Bronchial epithelial cell (primary cell): ENCODE measurements at regions not wholly inside any gene's neighbourhood (a gene's known extent, or its start where the extent isn't known, plus 50 kb on each side); places are given as distances from the start of the nearest gene placed in this dataset.
"Not testable (repeated sequence)": the region's sequence is repeated elsewhere in the genome, so short reads cannot be mapped to it uniquely, and the experiment has no call there.

Source experiments
- DNase-seq: peaks from one replicate; pipeline ENCODE4 v3.0.0-alpha.2; 2010; ENCODE audit warnings: low read depth
- FAIRE-seq: peaks from 2 replicates; lab custom pipeline; 2011; peaks lifted over from hg19 to GRCh38; lab: Jason Lieb, UNC
- H3K27me3 ChIP-seq: 2 replicates; pipeline ENCODE4 v1.5.1; 2011; ENCODE audit warnings: low read length; ENCODE audit not compliant: control insufficient read depth, insufficient read depth
- H3K36me3 ChIP-seq: 2 replicates; pipeline ENCODE4 v1.5.1; 2011; ENCODE audit warnings: low read length; ENCODE audit not compliant: control insufficient read depth, insufficient read depth
- H3K4me3 ChIP-seq: 2 replicates; pipeline ENCODE4 v1.5.1; 2011; ENCODE audit warnings: mild to moderate bottlenecking, low read depth, low read length, control low read depth
- TF ChIP-seq, protein P1 (sequence below): IDR thresholded peaks from 2 replicates; pipeline ENCODE4 v1.5.1; 2011; ENCODE audit warnings: mild to moderate bottlenecking, moderate library complexity, low read length, control low read depth, inconsistent platforms; ENCODE audit not compliant: insufficient read depth, severe bottlenecking

DNA sequence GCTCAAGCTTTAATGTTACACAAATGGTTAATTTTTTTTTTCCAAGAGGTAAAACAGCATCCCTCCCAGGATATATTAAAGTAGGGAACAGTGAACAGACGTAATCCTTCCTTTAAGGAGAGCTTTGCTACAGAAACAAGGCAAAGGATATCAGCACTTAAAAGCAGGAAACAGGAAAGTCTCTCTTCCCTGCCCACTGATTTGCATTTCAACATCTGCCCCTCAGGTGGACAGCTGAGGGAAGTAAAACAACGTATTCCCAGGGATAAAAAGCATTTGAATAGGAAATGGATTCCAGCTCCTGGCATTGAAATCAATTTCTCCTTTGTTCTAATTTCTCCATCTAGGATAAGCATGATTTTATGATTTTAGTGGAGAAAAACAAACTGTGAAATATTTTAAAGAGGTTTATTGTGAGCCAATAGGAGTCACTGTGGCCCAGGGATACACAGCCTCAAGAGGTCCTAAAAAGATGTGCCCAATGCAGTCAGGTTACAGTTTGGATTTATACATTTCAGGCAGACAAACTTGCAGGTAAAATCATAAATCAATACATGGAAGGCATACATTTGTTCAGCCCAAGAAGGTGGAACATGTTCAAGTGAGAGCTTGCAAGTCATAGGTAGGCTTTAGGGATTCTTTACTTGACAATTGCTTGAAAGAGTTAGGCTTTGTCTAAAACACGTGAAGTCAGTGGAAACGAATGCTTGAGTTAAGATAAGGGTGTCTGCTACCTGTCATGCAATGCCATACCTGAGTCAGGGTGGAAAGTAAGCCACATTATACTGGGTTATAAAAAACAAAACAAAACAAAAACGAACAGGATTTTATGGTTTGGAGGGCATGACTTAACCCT is 286.2 kb upstream of the VWC2 start:
- TF ChIP-seq, protein P1, sequence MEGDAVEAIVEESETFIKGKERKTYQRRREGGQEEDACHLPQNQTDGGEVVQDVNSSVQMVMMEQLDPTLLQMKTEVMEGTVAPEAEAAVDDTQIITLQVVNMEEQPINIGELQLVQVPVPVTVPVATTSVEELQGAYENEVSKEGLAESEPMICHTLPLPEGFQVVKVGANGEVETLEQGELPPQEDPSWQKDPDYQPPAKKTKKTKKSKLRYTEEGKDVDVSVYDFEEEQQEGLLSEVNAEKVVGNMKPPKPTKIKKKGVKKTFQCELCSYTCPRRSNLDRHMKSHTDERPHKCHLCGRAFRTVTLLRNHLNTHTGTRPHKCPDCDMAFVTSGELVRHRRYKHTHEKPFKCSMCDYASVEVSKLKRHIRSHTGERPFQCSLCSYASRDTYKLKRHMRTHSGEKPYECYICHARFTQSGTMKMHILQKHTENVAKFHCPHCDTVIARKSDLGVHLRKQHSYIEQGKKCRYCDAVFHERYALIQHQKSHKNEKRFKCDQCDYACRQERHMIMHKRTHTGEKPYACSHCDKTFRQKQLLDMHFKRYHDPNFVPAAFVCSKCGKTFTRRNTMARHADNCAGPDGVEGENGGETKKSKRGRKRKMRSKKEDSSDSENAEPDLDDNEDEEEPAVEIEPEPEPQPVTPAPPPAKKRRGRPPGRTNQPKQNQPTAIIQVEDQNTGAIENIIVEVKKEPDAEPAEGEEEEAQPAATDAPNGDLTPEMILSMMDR = no peak
- DNase-seq (no peak), FAIRE-seq (no peak)
- Histone ChIP-seq H3K36me3 (no peaks in the 10 kb centered on the region), H3K4me3 (no peak overlapping the region), H3K27me3 (no peaks in the 10 kb centered on the region)

- FAIRE-seq (no peak), DNase-seq (no peak)
- no peaks in the 10 kb centered on the region for H3K36me3 ChIP-seq
- H3K4me3 ChIP-seq = no peak overlapping the region
- no peaks in the 10 kb centered on the region for H3K27me3 ChIP-seq
- TF ChIP-seq, protein P1 = no peak
Observed at GRCh38 chr7:49487830-49488140, 285.7 kb upstream of the VWC2 start.

GRCh38 chr7:49488573-49488972 is 284.9 kb upstream of the VWC2 start:
- H3K27me3 ChIP-seq = no peaks in the 10 kb centered on the region
- no peak for DNase-seq
- H3K4me3 ChIP-seq = no peak overlapping the region
- no peaks in the 10 kb centered on the region for H3K36me3 ChIP-seq
- TF ChIP-seq, protein P1 = no peak
- no peak for FAIRE-seq

DNA sequence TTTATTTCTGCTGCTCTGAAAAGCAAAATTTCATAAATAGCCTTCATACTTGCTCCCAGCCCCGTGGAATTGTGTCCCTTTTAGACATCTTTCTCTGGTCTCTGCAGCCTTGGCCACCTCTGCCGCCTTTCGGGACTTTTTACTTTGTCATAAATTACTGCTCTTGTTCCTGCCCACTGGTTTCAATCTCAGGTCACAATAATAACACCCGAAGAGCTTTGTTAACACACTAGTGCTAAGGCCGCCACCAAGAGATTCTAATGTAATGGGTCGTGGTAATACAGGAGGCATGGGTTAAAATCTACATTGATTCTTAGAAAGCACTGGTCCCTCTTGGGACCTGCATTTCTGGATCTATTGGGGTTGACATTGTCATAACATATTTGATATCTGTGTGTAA is 276.0 kb upstream of the VWC2 start:
- Histone ChIP-seq H3K27me3 (no peaks in the 10 kb centered on the region), H3K36me3 (no peaks in the 10 kb centered on the region), H3K4me3 (no peak overlapping the region)
- FAIRE-seq = no peak
- DNase-seq = no peak
- TF ChIP-seq, protein P1 = no peak

DNA sequence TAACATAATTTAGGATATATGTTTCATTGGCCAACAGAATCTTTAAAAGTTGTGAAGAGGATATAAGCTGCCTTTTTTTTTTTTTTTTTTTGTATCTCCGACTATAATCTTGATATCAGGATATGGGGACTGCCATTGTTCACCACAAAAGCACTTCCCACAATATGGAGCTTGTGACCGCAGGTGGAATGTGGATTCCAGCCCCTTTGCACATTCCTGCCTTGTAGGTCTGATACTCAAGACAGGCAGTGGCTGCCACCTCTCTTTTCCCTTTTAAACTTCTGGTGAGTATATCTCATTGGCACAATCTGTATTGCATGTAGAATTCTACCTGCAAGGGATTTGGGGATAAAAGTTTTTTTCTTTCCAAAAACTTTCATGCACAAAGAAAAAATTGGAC is 272.7 kb upstream of the VWC2 start:
- FAIRE-seq = no peak
- no peak for DNase-seq
- H3K27me3 ChIP-seq = no peaks in the 10 kb centered on the region
- H3K36me3 ChIP-seq = no peaks in the 10 kb centered on the region
- TF ChIP-seq, protein P1 = no peak
- H3K4me3 ChIP-seq = no peak overlapping the region

DNA sequence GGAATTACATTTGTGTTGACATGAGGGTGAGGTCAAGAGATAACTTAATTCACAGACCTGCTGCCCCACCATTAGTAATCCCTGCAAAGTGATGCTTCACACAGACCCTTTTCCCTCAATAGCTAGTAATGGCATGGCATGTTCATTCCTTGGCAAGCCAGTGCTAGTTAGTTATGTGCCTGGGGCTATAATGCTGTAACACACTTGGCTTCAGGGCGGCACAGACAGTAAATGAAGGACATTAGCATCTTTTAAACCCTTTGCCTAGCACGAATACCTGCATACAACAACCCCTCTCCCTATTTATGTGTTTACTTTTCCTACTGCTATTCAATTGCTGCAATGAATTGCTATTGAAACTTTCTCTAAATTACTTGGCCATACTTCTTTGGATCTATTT is 266.2 kb upstream of the VWC2 start:
- H3K4me3 ChIP-seq, FAIRE-seq, H3K36me3 ChIP-seq, H3K27me3 ChIP-seq: not testable (repeated sequence)
- DNase-seq = peak; percentile 8
